OCI-LY1 (cell line): ENCODE measurements at regions not wholly inside any gene's neighbourhood (a gene's known extent, or its start where the extent isn't known, plus 50 kb on each side); places are given as distances from the start of the nearest gene placed in this dataset.

ENCODE experiments used
- H2AFZ ChIP-seq: fragments of 200-600 bp; sonication (generic), shearing (Covaris generic); 2 replicates; pipeline ENCODE4 v1.6.0; 2014; ENCODE audit warnings: antibody characterized with exemption, mild to moderate bottlenecking, low read length
- H3F3A ChIP-seq: fragments of 200-600 bp; sonication (generic), shearing (Covaris generic); 2 replicates; pipeline ENCODE4 v1.6.0; 2014; ENCODE audit warnings: mild to moderate bottlenecking, antibody characterized with exemption, low read length, moderate library complexity; ENCODE audit not compliant: insufficient read depth
- H3K27ac ChIP-seq: fragments of 200-600 bp; sonication (generic); 2 replicates; pipeline ENCODE4 v1.5.1; 2014; ENCODE audit warnings: low read length, mixed run types, mild to moderate bottlenecking, low read depth; ENCODE audit not compliant: poor library complexity, severe bottlenecking
- H3K27me3 ChIP-seq: fragments of 200-600 bp; sonication (generic); 2 replicates; pipeline ENCODE4 v1.6.0; 2014; ENCODE audit warnings: antibody characterized with exemption, mild to moderate bottlenecking, low read length, moderate library complexity; ENCODE audit not compliant: insufficient read depth
- H3K36me3 ChIP-seq: fragments of 200-600 bp; sonication (generic); 2 replicates; pipeline ENCODE4 v1.6.1; 2014; ENCODE audit warnings: mild to moderate bottlenecking, antibody characterized with exemption, low read length, moderate library complexity, mixed read lengths; ENCODE audit not compliant: insufficient read depth
- H3K4me1 ChIP-seq: fragments of 200-600 bp; sonication (generic); 2 replicates; pipeline ENCODE4 v1.5.1; 2014; ENCODE audit warnings: mild to moderate bottlenecking, low read length, moderate library complexity; ENCODE audit not compliant: insufficient read depth, severe bottlenecking
- H3K4me2 ChIP-seq: fragments of 200-600 bp; sonication (generic), shearing (Covaris generic); 2 replicates; pipeline ENCODE4 v1.6.1; 2014; ENCODE audit warnings: low read length
- H3K4me3 ChIP-seq: fragments of 200-600 bp; sonication (generic); 2 replicates; pipeline ENCODE4 v1.5.1; 2014; ENCODE audit warnings: low read length, low read depth, mild to moderate bottlenecking, mixed read lengths; ENCODE audit not compliant: poor library complexity, severe bottlenecking
- H3K79me2 ChIP-seq: fragments of 200-600 bp; shearing (Covaris generic); 2 replicates; pipeline ENCODE4 v1.6.1; 2016; ENCODE audit warnings: mixed run types, low read length, mixed read lengths; ENCODE audit not compliant: insufficient read depth
- H3K9ac ChIP-seq: fragments of 200-600 bp; sonication (generic), shearing (Covaris generic); 2 replicates; pipeline ENCODE4 v1.6.1; 2014; ENCODE audit warnings: mild to moderate bottlenecking, low read length, mixed read lengths
- H3K9me2 ChIP-seq: fragments of 200-600 bp; sonication (generic), shearing (Covaris generic); 2 replicates; pipeline ENCODE4 v1.6.1; 2014; ENCODE audit warnings: low read depth, mild to moderate bottlenecking, low read length, mixed read lengths
- H3K9me3 ChIP-seq: fragments of 200-600 bp; shearing (Covaris generic); 2 replicates; pipeline ENCODE4 v1.6.1; 2014; ENCODE audit warnings: low read length, mixed read lengths
- H4K20me1 ChIP-seq: fragments of 200-600 bp; sonication (generic), shearing (Covaris generic); 2 replicates; pipeline ENCODE4 v1.6.0; 2016; ENCODE audit warnings: mild to moderate bottlenecking, low read length; ENCODE audit not compliant: insufficient read depth
- EZH2 ChIP-seq: fragments of 200-600 bp; sonication (generic), shearing (Covaris generic); IDR thresholded peaks from 2 replicates; pipeline ENCODE4 v1.8.0; 2017; ENCODE audit warnings: borderline replicate concordance, mixed run types, mild to moderate bottlenecking, antibody characterized with exemption, low read length, moderate library complexity, mixed read lengths
- TF ChIP-seq, protein P1 (sequence below): fragments of 200-600 bp; sonication (generic), shearing (Covaris generic); IDR thresholded peaks from 2 replicates; pipeline ENCODE4 v1.5.1; 2017; ENCODE audit warnings: mild to moderate bottlenecking, antibody characterized with exemption, low read length, moderate library complexity, mixed read lengths

DNA sequence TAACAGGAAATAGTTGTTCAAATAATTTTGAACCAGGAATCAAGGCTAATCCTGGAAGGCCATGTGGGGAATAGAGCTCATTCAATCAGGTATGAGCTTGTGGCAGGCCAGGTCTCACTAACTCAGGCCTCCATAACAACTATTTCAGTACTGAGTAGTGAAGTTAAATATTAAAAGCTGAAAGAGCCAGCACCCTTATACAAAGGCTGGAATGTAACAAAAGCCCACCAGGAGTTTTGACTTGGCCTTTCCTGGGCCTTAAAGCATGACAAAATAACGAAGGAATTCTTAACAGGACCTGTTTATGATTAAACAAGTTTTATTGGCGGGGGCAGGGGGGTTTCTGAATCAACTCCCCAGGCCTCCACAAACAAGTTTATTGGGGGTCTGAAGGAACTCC is 1146.7 kb downstream of the CDH9 start:
- H3K79me2 ChIP-seq, result no peaks in the 10 kb centered on the region
- no peaks in the 10 kb centered on the region for H3K27me3 ChIP-seq
- no peaks in the 10 kb centered on the region for H3K9me2 ChIP-seq
- no peaks in the 10 kb centered on the region for H3K36me3 ChIP-seq
- H4K20me1 ChIP-seq, result no peaks in the 10 kb centered on the region
- H3K27ac ChIP-seq, result no peak overlapping the region
- H3K4me2 ChIP-seq, result no peak overlapping the region
- H2AFZ ChIP-seq, result no peak overlapping the region
- no peak overlapping the region for H3K4me3 ChIP-seq
- TF ChIP-seq, protein P1, sequence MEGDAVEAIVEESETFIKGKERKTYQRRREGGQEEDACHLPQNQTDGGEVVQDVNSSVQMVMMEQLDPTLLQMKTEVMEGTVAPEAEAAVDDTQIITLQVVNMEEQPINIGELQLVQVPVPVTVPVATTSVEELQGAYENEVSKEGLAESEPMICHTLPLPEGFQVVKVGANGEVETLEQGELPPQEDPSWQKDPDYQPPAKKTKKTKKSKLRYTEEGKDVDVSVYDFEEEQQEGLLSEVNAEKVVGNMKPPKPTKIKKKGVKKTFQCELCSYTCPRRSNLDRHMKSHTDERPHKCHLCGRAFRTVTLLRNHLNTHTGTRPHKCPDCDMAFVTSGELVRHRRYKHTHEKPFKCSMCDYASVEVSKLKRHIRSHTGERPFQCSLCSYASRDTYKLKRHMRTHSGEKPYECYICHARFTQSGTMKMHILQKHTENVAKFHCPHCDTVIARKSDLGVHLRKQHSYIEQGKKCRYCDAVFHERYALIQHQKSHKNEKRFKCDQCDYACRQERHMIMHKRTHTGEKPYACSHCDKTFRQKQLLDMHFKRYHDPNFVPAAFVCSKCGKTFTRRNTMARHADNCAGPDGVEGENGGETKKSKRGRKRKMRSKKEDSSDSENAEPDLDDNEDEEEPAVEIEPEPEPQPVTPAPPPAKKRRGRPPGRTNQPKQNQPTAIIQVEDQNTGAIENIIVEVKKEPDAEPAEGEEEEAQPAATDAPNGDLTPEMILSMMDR, result no peak
- no peak for TF ChIP-seq EZH2
- H3K4me1 ChIP-seq, result no peaks in the 10 kb centered on the region
- H3F3A ChIP-seq, result no peaks in the 10 kb centered on the region
- H3K9me3 ChIP-seq, result no peaks in the 10 kb centered on the region
- no peak overlapping the region for H3K9ac ChIP-seq

- H3K4me3 ChIP-seq, result no peak overlapping the region
- H3K9me3 ChIP-seq, result no peaks in the 10 kb centered on the region
- H3K9ac ChIP-seq, result no peak overlapping the region
- H3K79me2 ChIP-seq, result no peaks in the 10 kb centered on the region
- H2AFZ ChIP-seq, result no peak overlapping the region
- no peak overlapping the region for H3K4me2 ChIP-seq
- H4K20me1 ChIP-seq, result no peaks in the 10 kb centered on the region
- no peaks in the 10 kb centered on the region for H3K9me2 ChIP-seq
- no peaks in the 10 kb centered on the region for H3K36me3 ChIP-seq
- no peaks in the 10 kb centered on the region for H3K27me3 ChIP-seq
- H3F3A ChIP-seq, result no peaks in the 10 kb centered on the region
- H3K27ac ChIP-seq, result no peak overlapping the region
- no peaks in the 10 kb centered on the region for H3K4me1 ChIP-seq
- TF ChIP-seq, protein P1, result no peak
- no peak for TF ChIP-seq EZH2
Measured at GRCh38 chr5:25881318-25882036, 1156.9 kb downstream of the CDH9 start.

GRCh38 chr5:25863811-25864210 is 1174.6 kb downstream of the CDH9 start:
- no peak overlapping the region for H3K4me2 ChIP-seq
- no peak overlapping the region for H2AFZ ChIP-seq
- H3K79me2 ChIP-seq, result no peaks in the 10 kb centered on the region
- H3K4me3 ChIP-seq, result no peak overlapping the region
- no peaks in the 10 kb centered on the region for H3K36me3 ChIP-seq
- H3K9me3 ChIP-seq, result no peaks in the 10 kb centered on the region
- no peaks in the 10 kb centered on the region for H3K9me2 ChIP-seq
- H3F3A ChIP-seq, result no peaks in the 10 kb centered on the region
- no peaks in the 10 kb centered on the region for H3K4me1 ChIP-seq
- no peak overlapping the region for H3K27ac ChIP-seq
- H3K27me3 ChIP-seq, result no peaks in the 10 kb centered on the region
- H4K20me1 ChIP-seq, result no peaks in the 10 kb centered on the region
- H3K9ac ChIP-seq, result no peak overlapping the region
- no peak for TF ChIP-seq EZH2
- TF ChIP-seq, protein P1, result no peak
